GM12865 (cell line): ENCODE measurements at regions not wholly inside any gene's neighbourhood (a gene's known extent, or its start where the extent isn't known, plus 50 kb on each side); places are given as distances from the start of the nearest gene placed in this dataset.

Experiments used
- DNase-seq: peaks from one replicate; pipeline ENCODE4 v3.0.0; 2010; ENCODE audit warnings: low read depth
- H3K4me3 ChIP-seq: 2 replicates; pipeline ENCODE4 v1.5.1; 2011; ENCODE audit warnings: mild to moderate bottlenecking, low read depth, low read length, control low read depth
- CTCF ChIP-seq: IDR thresholded peaks from 2 replicates; pipeline ENCODE4 v1.5.1; 2011; ENCODE audit warnings: low read length, control low read depth, low read depth, inconsistent platforms; ENCODE audit not compliant: insufficient read depth; ENCODE audit errors: missing control alignments

GRCh38 chr2:219844401-219845091 is 217.1 kb downstream of the SLC4A3 start:
- DNase-seq = peak; percentile 31
- TF ChIP-seq CTCF = no peak
- no peak overlapping the region for H3K4me3 ChIP-seq

GRCh38 chr2:219848882-219849281 is 221.5 kb downstream of the SLC4A3 start:
- DNase-seq = no peak
- H3K4me3 ChIP-seq = no peak overlapping the region
- no peak for TF ChIP-seq CTCF

GRCh38 chr2:219851169-219851568 is 223.7 kb downstream of the SLC4A3 start:
- no peak overlapping the region for H3K4me3 ChIP-seq
- DNase-seq = no peak
- TF ChIP-seq CTCF = no peak

- no peak for DNase-seq
- no peak for TF ChIP-seq CTCF
- no peak overlapping the region for H3K4me3 ChIP-seq
Observed at GRCh38 chr2:219851801-219852481, 224.5 kb downstream of the SLC4A3 start.

- no peak overlapping the region for H3K4me3 ChIP-seq
- no peak for DNase-seq
- TF ChIP-seq CTCF = no peak
Observed at GRCh38 chr2:219852626-219853025, 225.2 kb downstream of the SLC4A3 start.

GRCh38 chr2:219856602-219857001 is 229.2 kb downstream of the SLC4A3 start:
- TF ChIP-seq CTCF = no peak
- no peak overlapping the region for H3K4me3 ChIP-seq
- DNase-seq = no peak
